Keratinocyte (primary cell): ENCODE measurements at regions not wholly inside any gene's neighbourhood (a gene's known extent, or its start where the extent isn't known, plus 50 kb on each side); places are given as distances from the start of the nearest gene placed in this dataset.
A peak's percentile ranks its signal among the peaks of the same experiment; 100 is the strongest.

Experiments used
- DNase-seq: peaks from one replicate; pipeline ENCODE4 v3.0.0-alpha.2; 2011; ENCODE audit warnings: low read depth, missing footprints, low spot score
- FAIRE-seq: peaks from 2 replicates; lab custom pipeline; 2011; peaks lifted over from hg19 to GRCh38; lab: Jason Lieb, UNC
- H2AFZ ChIP-seq: 2 replicates; pipeline ENCODE4 v1.6.0; 2012; ENCODE audit warnings: low read length, control low read depth, inconsistent platforms; ENCODE audit not compliant: control insufficient read depth
- H3K27ac ChIP-seq: 2 replicates; pipeline ENCODE4 v1.5.1; 2011; ENCODE audit warnings: low read length; ENCODE audit not compliant: control insufficient read depth, insufficient read depth
- H3K27me3 ChIP-seq: 3 replicates; pipeline ENCODE4 v1.6.0; 2011; ENCODE audit warnings: low read length; ENCODE audit not compliant: control insufficient read depth, insufficient read depth; ENCODE audit errors: extremely low read depth
- H3K36me3 ChIP-seq, 2 experiments: 2 replicates in 1 of 2; 3 replicates in 1 of 2; pipeline ENCODE4 v1.5.1; 2011; ENCODE audit warnings: low read length in 2 of 2, mild to moderate bottlenecking in 1 of 2; ENCODE audit not compliant: control insufficient read depth in 2 of 2, insufficient read depth in 2 of 2; ENCODE audit errors: extremely low read depth in 1 of 2
- H3K4me1 ChIP-seq: 3 replicates; pipeline ENCODE4 v1.5.1; 2011; ENCODE audit warnings: low read length; ENCODE audit not compliant: control insufficient read depth, insufficient read depth; ENCODE audit errors: extremely low read depth
- H3K4me2 ChIP-seq: 3 replicates; pipeline ENCODE4 v1.6.0; 2011; ENCODE audit warnings: low read depth, low read length; ENCODE audit not compliant: control insufficient read depth, insufficient read depth; ENCODE audit errors: extremely low read depth
- H3K4me3 ChIP-seq, 3 experiments: fragments of 200-600 bp in 1 of 3; sonication (generic) in 1 of 3; 2 replicates in 2 of 3; 3 replicates in 1 of 3; pipeline ENCODE4 v1.5.1; 2011 to 2016; ENCODE audit warnings: low read length in 3 of 3, mild to moderate bottlenecking in 3 of 3, control low read depth in 2 of 3, inconsistent platforms in 1 of 3, low read depth in 1 of 3, mixed read lengths in 1 of 3, mixed run types in 1 of 3, moderate library complexity in 1 of 3; ENCODE audit not compliant: control insufficient read depth in 2 of 3, insufficient read depth in 2 of 3; ENCODE audit errors: extremely low read depth in 1 of 3
- H3K79me2 ChIP-seq: 2 replicates; pipeline ENCODE4 v1.6.0; 2012; ENCODE audit warnings: low read length; ENCODE audit not compliant: control insufficient read depth, insufficient read depth
- H3K9ac ChIP-seq: 3 replicates; pipeline ENCODE4 v1.6.0; 2011; ENCODE audit warnings: low read length; ENCODE audit not compliant: control insufficient read depth, insufficient read depth; ENCODE audit errors: extremely low read depth
- H3K9me1 ChIP-seq: 3 replicates; pipeline ENCODE4 v1.6.0; 2011; ENCODE audit warnings: low read length; ENCODE audit not compliant: control insufficient read depth, insufficient read depth; ENCODE audit errors: extremely low read depth
- H3K9me3 ChIP-seq: 2 replicates; pipeline ENCODE4 v1.5.1; 2012; ENCODE audit warnings: low read depth, low read length; ENCODE audit not compliant: control insufficient read depth
- H4K20me1 ChIP-seq: 3 replicates; pipeline ENCODE4 v1.6.0; 2011; ENCODE audit warnings: low read length; ENCODE audit not compliant: control insufficient read depth, insufficient read depth; ENCODE audit errors: extremely low read depth
- CTCF ChIP-seq, 3 experiments: IDR thresholded peaks in 1 of 3; conservative IDR thresholded peaks in 1 of 3; optimal IDR thresholded peaks in 1 of 3; 2 replicates in 2 of 3; 3 replicates in 1 of 3; pipeline versions ENCODE3 to v1.5.1; 2011; ENCODE audit warnings: low read length in 3 of 3, mild to moderate bottlenecking in 3 of 3, moderate library complexity in 2 of 3, control low read depth in 1 of 3, inconsistent platforms in 1 of 3; ENCODE audit not compliant: insufficient read depth in 2 of 3; ENCODE audit errors: extremely low read depth in 1 of 3
- EZH2 ChIP-seq: IDR thresholded peaks from one replicate; pipeline ENCODE4 v1.6.1; 2012; ENCODE audit warnings: inconsistent platforms, mild to moderate bottlenecking, low read length, moderate library complexity
- dilution Hi-C: fragments of 300-500 bp; cut with MboI; formaldehyde crosslinking; loops from one replicate; pipeline ENCODE4 v1.7.0; 2020; ENCODE audit warnings: low sequenced_read_pairs; ENCODE audit not compliant: extremely low pct_ligation_motif_present

DNA sequence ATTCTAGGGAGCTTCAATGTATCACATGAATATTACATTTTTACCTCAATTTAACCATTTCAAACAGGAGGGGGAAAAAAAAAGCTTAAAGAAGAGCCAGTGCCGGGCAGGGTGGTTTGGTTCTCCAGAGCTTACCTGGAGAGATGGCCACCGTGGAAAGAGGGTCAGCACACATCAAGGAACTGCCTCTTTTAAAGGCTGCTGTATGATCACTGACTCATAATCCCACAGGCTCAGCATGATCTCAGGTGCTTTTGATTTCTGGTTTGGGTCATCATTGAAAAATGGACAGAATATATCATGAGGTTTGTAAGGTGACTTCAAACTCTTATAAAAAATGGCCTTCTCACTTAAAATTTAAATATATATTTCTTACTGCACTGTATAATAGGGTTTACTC, 67.5 kb upstream of the MDFIC start:
- Histone ChIP-seq H3K36me3 (no peaks in the 10 kb centered on the region), H3K9ac (no peak overlapping the region), H3K9me3 (no peaks in the 10 kb centered on the region), H3K9me1 (no peaks in the 10 kb centered on the region), H3K27me3 (no peaks in the 10 kb centered on the region), H2AFZ (no peak overlapping the region), H3K27ac (no peak overlapping the region), H3K79me2 (no peaks in the 10 kb centered on the region), H3K4me3 (no peak overlapping the region), H4K20me1 (no peaks in the 10 kb centered on the region), H3K4me1 (peaks cover 2% of the 10 kb centered on the region), H3K4me2 (no peak overlapping the region)
- DNase-seq, result no peak
- TF ChIP-seq CTCF (optimal IDR thresholded peaks at IDR 0.05 in 1 of 3, IDR thresholded peaks at IDR 0.05 in 1 of 3, conservative IDR thresholded peaks at IDR 0.05 in 1 of 3; ENCODE audit: extremely low read depth in 1 of 3, insufficient read depth in 2 of 3, low read length in 3 of 3) (no peak), EZH2 (no peak)
- no peak for FAIRE-seq
- dilution Hi-C loops, result no loop called here

DNA sequence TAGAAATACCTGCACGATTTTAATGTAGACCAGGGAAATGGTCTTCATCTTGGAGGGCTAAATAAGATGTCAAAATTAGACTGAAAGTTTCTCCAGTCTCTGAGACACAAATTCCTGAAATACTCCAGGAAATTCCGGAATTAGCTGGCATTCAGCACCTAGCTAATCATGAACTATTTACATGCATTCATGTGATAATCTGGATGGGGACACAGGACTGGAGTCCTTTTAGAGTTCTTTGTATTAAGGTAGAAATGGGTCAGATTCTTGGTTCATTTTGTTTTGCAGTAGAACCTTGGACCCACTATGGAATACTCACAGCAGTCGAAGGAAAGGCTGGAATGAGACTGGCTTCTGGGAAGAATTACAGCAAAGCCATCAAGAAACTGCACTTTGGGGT, 65.3 kb upstream of the MDFIC start:
- Histone ChIP-seq H4K20me1 (no peaks in the 10 kb centered on the region), H3K4me1 (peaks cover 6% of the 10 kb centered on the region), H3K79me2 (no peaks in the 10 kb centered on the region), H3K27me3 (no peaks in the 10 kb centered on the region), H3K4me3 (no peak overlapping the region), H3K4me2 (no peak overlapping the region), H3K9ac (no peak overlapping the region), H3K36me3 (no peaks in the 10 kb centered on the region), H3K9me1 (no peaks in the 10 kb centered on the region), H3K27ac (no peak overlapping the region), H2AFZ (peak overlapping the region; percentile 23), H3K9me3 (no peaks in the 10 kb centered on the region)
- no peak for DNase-seq
- dilution Hi-C loops, result no loop called here
- FAIRE-seq, result no peak
- no peak for TF ChIP-seq CTCF (optimal IDR thresholded peaks at IDR 0.05 in 1 of 3, IDR thresholded peaks at IDR 0.05 in 1 of 3, conservative IDR thresholded peaks at IDR 0.05 in 1 of 3; ENCODE audit: extremely low read depth in 1 of 3, insufficient read depth in 2 of 3, low read length in 3 of 3)
- TF ChIP-seq EZH2, result no peak
